Left colon (tissue), 2 donors: ENCODE measurements at regions not wholly inside any gene's neighbourhood (a gene's known extent, or its start where the extent isn't known, plus 50 kb on each side); places are given as distances from the start of the nearest gene placed in this dataset.

Experiments used
- ATAC-seq: fragments of 200-7000 bp; cut with Tn5 transposase; one replicate; pipeline ENCODE4 v1.9.1; 2020; ENCODE audit warnings: mild to moderate bottlenecking, moderate library complexity
- DNase-seq, 2 donors: peaks; one replicate each; pipeline ENCODE4 v3.0.0-alpha.2; 2020
- intact Hi-C, 2 donors: fragments of 100-400 bp; cut with DNase I in 1 of 2; cut with micrococcal nuclease in 1 of 2; formaldehyde crosslinking; loops; one replicate each; pipeline versions ENCODE4 v1.11.2 to v1.14.0; 2022; cut with DNase I, micrococcal nuclease
- donor health status: DM: no; HTN: no; CAD: no.
- donor health status: DM: yes; HTN: yes; CAD: no.

DNA sequence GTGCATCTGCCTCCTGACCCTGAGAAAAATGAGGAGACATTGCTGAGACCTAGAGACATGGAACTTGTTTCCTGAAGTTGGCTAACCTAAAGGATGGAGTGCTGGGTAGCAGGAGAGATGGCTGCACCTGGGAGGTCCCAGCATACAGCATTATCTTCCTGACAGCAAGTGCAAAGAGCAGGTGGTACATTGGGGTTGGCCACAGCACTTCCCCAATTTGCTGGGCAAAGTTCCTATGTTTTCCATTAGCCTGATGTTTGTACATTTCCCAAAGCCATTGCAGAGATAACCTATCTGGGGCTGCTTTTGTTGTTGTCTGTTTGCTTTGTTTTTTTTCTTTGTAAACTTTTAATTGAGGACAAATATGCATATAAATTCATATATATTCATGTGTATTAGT, 296.7 kb downstream of the HRH4 start:
- ATAC-seq (no peak), DNase-seq (no peak)
- intact Hi-C loops = no loop called here

DNA sequence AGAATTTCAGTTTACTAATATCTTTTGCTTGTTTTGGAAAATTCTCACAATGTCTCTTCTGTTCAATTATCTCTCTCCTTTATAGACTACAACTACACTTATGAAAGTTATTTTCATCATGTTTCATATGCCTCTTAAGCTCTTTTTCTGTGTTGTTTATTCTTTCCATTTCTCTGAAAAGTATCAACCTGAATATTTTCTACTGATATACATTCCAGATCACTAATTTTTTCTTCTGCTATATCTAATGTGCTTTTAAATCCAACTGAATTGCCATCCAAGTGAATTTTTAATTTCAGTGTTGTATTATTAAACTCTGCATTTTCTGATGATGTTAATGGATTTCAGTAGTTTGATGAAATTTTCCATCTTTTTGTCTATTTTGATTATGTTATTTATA, 301.3 kb downstream of the HRH4 start:
- ATAC-seq (no peak), DNase-seq (no peak)
- intact Hi-C loops = no loop called here

DNA sequence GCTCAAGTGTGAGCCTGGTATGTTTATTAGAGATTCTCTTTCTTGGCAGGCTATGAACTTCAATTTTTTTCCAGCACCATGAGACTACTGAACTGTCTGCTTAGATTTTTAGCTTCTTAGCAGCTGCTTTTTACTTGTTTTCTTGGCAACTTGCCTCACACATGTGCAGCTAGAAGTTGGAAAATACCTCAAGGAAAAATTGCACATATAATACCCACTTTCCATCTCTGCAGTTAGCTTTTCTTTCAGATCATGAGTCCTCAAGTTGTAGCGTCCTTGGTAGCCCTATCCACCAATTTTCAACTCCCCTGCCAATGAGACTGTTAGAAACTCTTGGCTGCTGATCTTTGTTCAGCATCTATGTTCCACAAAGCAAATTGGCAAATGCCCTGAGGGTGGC, 302.1 kb downstream of the HRH4 start:
- DNase-seq (no peak), ATAC-seq (no peak)
- intact Hi-C loops = no loop called here

DNA sequence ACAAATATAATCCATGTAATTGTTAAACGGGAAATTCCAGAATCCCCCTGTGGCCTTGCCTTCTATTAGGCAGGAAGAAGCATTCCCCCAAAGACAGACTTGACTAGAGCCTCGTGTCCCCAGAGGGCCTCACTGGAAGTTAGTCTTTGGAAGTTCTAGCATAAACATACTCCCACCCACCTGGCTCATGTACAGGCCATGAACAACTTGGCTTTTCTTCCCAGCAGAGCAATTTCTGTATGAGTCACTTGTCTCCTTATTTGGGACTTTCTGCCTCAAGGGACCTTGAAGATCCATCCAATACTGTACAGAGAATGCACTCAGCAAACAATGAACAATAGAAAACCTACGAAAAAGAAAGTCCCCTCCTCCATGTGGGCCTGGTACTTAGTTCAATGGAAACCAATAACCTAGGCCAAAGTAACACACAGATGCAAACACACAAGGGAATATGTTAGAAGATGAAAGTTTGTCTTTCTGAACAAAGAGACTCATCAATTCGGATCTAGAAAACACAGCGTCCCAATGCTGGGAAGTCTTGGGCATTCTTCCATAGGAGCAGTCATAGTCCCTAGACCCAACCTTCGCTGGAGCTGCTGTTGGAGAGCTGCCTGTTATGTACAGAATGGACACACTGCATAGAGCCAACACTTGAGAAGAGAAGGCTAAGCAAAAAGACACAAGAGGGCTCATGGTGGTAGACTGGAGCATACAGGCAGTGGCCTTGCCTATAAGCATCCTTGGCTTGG, 303.5 kb downstream of the HRH4 start:
- no peak for DNase-seq
- intact Hi-C loops = no loop called here
- no peak for ATAC-seq

DNA sequence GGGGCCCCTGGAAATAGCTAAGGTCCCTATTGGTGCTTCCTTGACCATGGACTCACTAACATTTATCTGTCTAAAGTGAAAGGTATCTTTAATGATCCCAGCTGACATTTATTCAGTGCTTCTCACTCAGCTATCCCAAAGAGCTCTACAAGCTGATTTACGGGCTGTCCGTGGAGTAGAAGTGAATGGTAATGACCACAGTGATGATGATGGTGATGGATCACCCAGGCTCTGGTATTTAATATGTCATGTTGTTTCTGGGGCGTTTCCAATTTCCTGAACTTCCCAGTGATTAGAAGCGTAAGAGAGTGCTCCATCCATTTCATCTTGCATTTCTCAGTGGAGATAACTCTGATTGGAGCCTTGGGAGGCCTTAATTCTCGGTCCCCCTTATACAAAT, 304.3 kb downstream of the HRH4 start:
- no peak for DNase-seq
- ATAC-seq = no peak
- intact Hi-C loops = no loop called here

DNA sequence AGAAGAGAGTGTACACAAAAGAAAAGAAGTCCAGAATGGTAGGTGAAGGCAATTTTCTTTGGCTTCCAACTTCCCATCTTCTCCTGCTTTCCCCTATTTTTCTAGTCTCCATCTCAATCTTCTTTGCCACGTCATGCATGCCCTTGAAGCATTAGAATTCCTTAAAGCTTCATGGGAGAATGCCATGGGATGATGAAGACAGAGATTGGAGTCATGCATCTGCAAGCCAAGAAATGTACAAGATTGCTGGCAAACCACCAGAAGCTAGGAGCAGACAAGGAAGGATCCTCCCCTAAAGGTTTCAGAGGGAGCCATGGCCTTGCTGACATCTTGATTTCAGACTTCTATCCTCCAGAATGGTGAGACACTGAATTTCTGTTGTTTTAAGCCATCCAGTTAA, 305.9 kb downstream of the HRH4 start:
- ATAC-seq = no peak
- intact Hi-C loops = no loop called here

DNA sequence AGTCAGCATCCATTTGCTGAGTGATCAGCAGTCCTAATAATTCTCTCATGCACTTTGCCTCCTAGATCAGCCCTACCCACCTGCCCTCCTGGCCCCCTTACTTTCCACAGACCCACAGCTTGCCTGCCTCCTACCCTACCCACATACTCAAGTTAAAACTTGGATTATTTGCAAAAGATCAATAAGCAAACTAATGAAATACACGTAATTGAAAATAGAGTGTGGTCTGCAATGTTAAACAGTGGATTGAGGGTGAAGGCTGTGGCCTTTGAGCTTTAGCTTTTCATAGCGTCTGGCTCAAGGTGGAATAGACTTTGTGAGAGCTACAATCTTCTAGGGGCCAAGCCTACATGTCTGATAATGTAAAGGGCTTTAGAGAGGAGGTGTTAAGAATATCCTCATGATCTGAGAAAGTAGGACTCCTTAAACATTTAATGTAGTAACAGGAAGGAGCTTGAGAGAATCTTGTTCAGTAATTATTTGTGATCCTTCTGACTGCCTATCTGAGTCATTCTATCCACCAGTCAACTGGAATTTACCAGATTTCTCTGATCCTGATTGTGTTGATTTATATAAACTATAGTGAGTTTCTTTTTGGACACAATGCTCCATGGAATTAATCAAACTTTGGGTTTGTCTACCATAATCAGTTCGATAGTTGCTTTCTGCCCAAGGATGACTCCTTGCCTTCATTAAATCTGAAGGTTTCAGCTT, 310.0 kb downstream of the HRH4 start:
- ATAC-seq (no peak), DNase-seq (no peak)
- intact Hi-C loops = no loop called here

More for the DNA sequence above, 305.9 kb downstream of the HRH4 start:
- DNase-seq = no peak

DNA sequence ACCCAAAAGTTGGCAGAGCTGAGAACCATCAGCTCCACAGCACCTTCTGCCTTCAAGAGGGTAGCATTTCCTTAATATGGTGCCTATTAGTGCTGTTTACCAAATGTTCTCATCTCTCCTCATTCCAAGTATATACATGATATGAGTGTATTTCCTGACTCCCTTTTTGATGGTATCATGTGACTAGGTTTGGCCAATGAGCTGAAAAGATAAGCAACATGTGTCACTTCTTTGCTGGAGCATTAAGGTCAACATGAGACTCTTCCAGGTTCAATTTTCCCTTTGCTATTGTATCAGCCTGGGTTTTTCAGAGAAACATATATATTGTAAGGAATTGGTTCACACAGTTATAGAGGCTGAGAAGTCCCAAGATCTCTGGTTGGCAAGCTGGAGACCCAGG, 310.9 kb downstream of the HRH4 start:
- DNase-seq (no peak), ATAC-seq (no peak)
- intact Hi-C loops = no loop called here

DNA sequence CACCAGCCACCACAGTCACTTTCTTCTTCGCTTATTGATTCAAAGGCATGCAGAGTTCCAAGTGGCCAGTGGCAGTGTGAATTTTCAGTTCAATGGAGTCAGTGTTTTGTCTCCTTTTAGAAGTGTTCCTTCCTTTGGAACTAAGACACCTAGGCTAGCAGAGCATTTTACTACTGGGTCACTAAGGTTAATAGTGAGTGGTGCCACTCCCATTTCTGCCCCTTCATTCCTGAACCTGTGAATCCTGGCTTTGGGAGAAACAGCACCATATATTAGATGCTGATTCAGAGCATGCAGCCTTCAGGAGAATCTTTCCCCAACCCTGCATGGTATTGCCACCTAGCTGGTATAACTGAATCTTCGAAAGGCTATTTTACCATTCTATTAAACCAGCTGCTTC, 312.7 kb downstream of the HRH4 start:
- ATAC-seq (no peak), DNase-seq (no peak)
- intact Hi-C loops = no loop called here

DNA sequence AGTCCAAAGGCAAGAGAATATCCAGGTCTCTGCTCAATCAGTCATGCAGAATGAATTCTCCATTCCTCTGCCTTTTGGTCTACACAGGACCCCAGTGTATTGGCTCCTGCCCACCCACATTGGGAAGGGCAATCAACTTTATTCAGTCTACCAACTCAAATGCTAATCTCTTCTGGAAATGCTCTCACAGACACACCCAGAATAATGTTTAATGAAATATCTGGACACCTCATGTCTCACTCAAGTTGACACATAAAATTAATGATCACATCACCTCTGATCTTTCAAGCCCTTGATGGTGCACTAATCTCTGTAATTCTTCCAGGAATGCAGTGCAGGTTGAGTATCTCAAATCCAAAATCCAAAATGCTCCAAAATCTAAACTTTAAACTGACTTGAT, 315.6 kb downstream of the HRH4 start:
- no peak for ATAC-seq
- intact Hi-C loops = no loop called here
- no peak for DNase-seq

DNA sequence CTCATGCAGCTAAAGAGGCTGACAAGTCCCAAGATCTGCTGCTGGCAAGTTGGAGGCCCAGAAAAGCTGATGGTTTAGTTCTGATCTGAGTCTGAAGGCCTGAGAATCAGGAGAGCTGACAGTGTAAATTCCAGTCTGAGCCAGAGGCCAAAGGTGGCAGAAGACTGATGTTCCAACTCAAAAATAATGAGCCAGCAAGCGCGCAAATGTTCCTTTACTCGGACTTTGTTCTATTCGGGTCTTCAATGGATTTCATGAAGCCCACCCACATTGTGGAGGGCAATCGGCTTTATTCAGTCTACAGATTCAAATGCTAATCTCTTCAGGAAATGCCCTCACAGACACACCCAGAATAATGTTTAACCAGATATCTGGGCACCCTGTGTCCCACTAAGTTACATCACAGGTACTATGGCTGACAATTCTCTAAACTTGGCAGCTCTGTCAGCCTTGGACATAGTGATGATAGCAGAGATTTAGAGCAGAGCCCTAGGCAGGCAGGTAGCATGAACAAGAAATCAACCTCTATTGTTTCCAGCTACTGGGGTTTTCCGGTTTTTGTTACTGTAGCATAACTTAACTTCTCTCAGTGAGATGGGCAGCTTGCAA, 318.5 kb downstream of the HRH4 start:
- ATAC-seq (peak; percentile 94), DNase-seq (peak in 1 of 2 donors; percentile 27)
- intact Hi-C loops = no loop called here

DNA sequence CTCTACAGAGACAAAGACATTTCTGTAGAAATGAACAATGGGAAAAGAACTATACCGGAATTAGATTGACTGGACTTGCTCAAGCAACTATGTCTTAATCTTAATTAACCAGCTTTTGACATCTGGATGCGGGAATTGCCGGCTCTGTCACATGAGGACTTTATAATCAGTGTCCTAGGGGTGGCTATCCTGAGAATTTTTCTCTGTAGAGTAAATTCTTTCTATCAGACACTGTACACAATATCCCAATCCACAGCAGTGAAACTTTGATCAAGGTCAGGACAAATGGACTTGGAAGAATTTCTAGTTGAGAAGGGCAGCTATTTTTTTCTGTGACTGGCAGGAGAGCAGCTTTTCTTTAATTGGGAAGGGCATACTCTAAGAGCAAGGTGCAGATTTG, 322.1 kb downstream of the HRH4 start:
- DNase-seq (no peak), ATAC-seq (no peak)
- intact Hi-C loops = no loop called here

DNA sequence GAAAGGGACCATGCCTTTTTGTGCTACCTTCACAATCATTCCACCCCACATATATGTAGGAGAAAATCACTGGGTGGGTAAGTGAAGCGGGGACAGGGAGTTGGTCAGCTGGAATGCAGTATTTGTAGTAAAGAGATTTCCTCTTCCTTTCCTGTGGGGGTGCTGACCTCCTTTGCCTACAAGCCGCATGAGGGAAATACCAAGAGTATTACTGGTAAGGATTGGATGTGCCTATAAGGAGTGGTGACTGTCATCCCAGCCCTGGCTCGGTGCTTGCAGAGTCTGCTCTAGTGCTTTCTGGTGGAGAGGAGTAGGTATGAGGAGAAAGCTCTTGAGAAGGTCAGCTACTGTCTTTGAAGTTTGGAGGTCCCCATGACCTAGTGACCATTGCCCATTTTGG, 324.6 kb downstream of the HRH4 start:
- ATAC-seq (no peak), DNase-seq (no peak)
- intact Hi-C loops = no loop called here

DNA sequence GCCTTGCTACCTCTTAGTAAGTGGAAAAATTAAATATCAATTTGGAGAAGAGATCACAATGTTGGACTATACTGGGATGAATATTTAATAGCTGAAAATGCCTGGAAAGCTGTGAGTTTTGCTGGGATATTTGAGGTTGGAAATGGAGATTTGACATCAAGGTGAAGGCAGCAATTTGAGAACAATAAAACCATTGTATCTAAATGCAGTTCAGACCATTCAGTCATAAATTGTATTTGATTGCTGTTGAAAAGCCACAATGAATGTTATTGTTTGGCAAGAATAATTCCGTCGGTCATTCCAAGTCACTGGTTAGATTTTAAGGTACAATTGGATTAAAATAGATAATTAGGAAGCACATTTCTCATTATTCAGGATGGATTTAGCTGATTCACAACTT, 325.6 kb downstream of the HRH4 start:
- peak; percentile 84 for ATAC-seq
- no peak for DNase-seq
- intact Hi-C loops = no loop called here

DNA sequence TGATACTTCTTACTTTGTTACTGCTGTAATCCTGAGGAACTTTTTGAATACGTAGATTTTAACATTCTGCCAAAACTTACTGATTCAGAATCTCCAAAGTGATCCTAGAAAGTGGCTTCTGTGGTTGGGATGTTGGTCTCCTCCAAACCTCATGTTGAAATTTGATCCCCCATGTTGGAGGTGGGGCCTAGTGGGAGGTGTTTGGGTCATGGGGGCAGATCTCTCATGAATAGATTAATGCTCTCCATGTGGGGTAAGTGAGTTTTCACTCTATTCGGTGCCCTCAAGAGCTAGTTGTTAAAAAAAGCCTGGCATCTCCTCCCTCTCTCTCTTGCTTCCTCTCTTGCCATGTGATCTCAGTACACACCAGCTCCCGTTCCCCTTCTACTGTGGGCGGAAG, 329.9 kb downstream of the HRH4 start:
- ATAC-seq (no peak), DNase-seq (no peak)
- intact Hi-C loops = no loop called here

DNA sequence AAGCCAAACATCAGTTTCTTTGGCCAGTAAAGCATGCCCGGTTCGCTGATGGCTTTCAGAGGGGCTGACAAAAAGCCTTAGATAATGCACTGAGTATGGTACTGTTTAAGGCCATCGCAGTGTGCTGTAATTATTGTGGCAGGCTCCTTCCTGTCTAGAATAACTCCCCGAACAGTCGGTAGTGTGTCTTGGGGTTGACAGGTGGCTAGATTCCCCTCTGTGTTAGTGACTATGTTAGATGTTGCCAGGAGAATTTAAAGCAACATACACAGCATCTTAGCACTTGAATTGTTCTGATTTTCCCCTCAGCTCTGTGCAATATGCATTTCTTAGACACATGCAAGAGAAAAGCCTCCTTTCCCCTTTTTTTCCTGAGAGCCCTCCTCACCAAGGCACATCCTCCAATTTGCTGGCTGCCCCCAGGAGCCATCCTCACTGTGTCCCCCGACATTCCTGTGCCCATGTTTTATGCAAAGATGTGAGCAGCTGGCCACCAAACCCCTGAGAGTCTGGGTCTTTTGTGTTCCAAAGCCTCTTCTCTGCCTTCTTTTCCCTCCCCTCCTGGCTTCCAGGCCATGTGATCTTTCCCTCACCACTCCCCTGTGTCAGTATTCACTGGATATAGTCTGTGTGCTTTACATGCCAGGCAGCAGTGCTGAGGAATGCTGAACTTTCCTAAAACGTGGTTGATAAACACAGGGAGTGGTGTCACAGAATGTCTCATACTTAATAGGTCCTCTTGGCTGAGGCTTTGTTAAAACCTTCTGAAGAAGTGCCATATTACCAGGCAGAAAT, 331.5 kb downstream of the HRH4 start:
- intact Hi-C loops = no loop called here
- ATAC-seq = peak; percentile 77
- DNase-seq = no peak

DNA sequence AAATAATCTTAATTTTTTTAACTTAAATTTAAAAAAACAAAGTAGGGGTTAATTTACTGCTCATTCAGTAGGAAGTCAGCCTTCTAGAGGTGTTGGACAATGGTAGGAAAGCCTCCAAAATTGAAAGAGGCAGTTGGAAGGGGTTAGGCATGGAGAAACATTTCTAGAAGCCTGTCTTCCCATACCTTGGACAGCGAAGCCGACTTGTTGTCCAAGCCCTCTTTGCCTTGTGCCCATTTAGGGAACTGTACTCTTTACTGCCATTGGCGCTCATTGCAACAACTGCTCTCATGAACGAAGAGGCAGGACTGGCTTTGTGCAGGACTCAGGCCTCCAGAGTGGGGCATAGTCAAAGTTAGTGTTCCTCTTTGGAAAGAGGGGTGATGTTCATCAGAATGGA, 333.3 kb downstream of the HRH4 start:
- no peak for DNase-seq
- no peak for ATAC-seq
- intact Hi-C loops = no loop called here

DNA sequence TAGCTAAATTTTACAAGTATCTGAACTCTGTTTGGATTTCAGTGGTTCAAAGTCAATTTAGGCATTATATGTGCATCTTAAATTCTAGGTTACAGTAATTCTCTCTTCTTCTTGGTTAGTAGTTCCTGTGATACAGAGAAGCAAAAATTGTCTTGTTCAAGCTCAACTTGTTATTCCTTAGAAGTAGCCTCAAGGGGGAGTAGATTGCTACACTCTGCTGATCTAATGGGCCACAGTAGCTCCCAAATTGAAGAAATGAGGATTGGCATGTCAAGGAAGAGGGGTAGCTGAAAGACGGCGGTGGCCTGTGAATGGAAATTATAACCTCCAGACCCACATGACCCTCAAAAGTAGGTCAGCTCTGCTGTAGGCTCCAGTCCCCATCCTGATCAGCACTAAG, 334.7 kb downstream of the HRH4 start:
- intact Hi-C loops = no loop called here
- DNase-seq (no peak), ATAC-seq (no peak)

DNA sequence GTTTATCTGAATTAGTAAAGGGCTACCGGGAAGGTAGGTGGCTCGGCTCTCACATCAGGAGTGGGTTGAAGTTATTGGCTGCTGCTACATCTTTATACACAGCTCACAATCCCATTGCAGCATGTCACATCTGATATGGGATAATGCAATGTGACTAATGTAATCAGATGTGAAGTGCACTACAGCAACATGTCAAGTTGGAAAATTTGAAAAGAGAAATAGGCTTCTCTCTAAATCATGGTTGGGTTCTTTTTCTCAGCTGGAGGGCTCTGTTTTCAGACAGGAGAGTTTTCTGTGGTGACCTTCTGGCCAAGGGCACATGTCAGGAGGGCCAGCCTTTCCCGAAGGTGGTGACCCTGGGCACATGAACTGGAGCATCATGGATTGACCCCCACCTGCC, 337.5 kb downstream of the HRH4 start:
- DNase-seq (no peak), ATAC-seq (no peak)

DNA sequence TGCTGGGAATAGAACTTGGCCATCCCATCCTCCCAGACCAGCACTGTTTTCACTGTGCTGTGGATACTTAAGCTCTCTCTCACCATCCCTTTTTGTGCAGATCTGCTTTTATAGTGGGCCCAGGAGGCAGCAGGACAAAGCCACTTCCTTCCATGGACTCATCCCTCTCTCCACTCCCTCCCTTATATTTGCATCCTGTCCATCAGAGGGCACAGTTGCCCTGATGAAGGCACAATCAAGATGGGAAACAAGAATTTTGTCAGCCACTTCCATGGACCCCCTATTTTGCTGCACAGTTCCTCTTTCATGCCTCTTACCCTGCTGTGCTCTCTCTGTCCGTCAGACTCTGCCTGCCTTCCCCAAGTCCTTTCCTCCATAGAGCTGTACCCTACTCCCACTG, 338.7 kb downstream of the HRH4 start:
- ATAC-seq (peak; percentile 49), DNase-seq (no peak)
- intact Hi-C loops = no loop called here

More for the DNA sequence above, 337.5 kb downstream of the HRH4 start:
- intact Hi-C loops = no loop called here
